LNCaP clone FGC (cell line): ENCODE measurements at regions not wholly inside any gene's neighbourhood (a gene's known extent, or its start where the extent isn't known, plus 50 kb on each side); places are given as distances from the start of the nearest gene placed in this dataset.

ENCODE experiments used
- DNase-seq: peaks from one replicate; pipeline ENCODE4 v3.0.0-alpha.2; 2011; ENCODE audit warnings: low read depth
- H3K4me3 ChIP-seq: 2 replicates; pipeline ENCODE4 v1.5.1; 2011; ENCODE audit warnings: mild to moderate bottlenecking, low read depth, low read length, control low read depth
- TF ChIP-seq, protein P1 (sequence below): IDR thresholded peaks from 2 replicates; pipeline ENCODE4 v1.5.1; 2012; ENCODE audit warnings: mild to moderate bottlenecking; ENCODE audit not compliant: control insufficient read depth, insufficient read depth; ENCODE audit errors: extremely low read depth

DNA sequence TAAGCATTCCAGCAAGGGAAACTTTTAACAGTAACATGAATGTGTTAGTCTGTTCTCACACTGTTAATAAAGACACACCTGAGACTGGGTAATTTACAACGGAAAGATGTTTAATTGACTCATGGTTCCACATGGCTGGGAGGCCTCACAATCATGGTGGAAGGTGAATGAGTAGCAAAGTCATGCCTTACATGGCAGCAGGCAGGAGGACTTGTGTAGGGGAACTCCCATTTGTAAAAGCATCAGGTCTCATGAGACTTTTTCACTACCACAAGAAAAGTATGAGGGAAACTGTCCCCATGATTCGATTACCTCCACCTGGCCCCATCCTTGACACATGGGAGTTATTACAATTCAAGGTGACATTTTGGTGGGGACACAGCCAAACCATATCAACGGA lies 168.3 kb downstream of the PAH start:
- H3K4me3 ChIP-seq = no peak overlapping the region
- TF ChIP-seq, protein P1, sequence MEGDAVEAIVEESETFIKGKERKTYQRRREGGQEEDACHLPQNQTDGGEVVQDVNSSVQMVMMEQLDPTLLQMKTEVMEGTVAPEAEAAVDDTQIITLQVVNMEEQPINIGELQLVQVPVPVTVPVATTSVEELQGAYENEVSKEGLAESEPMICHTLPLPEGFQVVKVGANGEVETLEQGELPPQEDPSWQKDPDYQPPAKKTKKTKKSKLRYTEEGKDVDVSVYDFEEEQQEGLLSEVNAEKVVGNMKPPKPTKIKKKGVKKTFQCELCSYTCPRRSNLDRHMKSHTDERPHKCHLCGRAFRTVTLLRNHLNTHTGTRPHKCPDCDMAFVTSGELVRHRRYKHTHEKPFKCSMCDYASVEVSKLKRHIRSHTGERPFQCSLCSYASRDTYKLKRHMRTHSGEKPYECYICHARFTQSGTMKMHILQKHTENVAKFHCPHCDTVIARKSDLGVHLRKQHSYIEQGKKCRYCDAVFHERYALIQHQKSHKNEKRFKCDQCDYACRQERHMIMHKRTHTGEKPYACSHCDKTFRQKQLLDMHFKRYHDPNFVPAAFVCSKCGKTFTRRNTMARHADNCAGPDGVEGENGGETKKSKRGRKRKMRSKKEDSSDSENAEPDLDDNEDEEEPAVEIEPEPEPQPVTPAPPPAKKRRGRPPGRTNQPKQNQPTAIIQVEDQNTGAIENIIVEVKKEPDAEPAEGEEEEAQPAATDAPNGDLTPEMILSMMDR = no peak
- DNase-seq = no peak

DNA sequence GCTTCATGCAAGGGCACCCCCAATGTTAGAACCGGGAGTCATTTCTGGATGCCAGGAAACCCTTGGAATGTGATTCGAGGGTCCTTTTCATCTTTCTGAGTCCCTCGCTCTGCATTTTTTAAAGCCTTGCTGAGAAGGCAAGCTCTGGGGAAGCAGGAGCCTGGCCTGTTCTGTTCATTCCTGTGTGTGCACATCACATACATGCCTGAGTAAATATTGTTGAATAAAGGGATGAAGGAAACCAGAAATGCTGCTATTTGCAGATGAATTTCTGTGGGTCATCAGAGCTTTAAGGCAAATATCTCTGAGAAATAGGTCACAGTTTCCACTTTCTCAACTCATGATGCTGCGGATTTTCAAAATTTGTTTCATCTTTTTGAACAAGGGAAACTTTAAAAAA lies 170.1 kb downstream of the PAH start:
- TF ChIP-seq, protein P1 = no peak
- DNase-seq = no peak
- no peak overlapping the region for H3K4me3 ChIP-seq

DNA sequence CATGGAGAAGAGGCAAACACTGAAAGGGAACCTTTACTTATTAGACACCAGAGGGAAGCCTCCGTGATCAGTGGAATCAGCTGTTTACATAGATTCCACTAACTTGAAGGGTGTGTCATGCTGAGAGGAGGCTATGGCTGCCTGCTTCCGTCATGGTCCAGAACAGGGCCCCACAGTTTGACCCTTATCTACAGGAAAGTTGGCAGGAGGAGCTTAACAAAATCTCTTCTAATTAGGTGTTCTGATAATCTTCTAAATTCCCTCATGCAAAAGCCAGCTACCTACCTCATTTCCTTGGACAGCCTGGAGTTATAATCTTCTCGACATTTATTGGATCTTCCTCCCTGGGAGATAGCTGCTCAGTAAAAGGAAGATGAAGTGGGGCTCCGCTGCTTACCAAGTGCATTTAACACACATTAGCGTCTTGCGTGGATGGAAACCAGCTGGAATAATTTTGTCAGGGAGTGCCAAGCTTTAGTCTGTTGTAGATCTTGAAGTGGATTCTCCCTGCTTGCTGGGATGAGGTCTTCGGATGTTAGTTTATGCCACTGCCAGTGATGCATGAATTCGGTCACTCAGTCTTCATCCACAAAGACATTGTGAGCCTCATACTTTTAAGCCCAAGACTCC lies 171.0 kb downstream of the PAH start:
- TF ChIP-seq, protein P1 = no peak
- no peak for DNase-seq
- no peak overlapping the region for H3K4me3 ChIP-seq

DNA sequence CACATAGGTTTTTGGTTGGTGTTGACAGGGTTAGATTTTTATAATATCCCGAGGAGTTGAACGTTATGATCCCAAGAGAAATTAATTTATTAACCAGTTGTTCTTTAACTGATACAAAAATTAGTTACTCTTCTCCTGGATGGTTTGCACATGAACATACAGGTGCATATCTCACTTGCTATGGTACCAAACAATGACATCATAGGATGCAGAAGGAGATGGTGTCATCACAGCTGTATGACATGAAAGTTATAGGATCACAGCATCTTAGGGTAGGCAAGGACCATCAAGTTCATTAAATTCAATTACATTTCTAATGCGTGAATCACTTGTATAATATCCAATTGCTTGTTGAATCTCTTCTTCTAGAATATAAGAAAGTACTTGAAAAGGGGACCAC lies 175.8 kb downstream of the PAH start:
- no peak overlapping the region for H3K4me3 ChIP-seq
- TF ChIP-seq, protein P1 = no peak

DNA sequence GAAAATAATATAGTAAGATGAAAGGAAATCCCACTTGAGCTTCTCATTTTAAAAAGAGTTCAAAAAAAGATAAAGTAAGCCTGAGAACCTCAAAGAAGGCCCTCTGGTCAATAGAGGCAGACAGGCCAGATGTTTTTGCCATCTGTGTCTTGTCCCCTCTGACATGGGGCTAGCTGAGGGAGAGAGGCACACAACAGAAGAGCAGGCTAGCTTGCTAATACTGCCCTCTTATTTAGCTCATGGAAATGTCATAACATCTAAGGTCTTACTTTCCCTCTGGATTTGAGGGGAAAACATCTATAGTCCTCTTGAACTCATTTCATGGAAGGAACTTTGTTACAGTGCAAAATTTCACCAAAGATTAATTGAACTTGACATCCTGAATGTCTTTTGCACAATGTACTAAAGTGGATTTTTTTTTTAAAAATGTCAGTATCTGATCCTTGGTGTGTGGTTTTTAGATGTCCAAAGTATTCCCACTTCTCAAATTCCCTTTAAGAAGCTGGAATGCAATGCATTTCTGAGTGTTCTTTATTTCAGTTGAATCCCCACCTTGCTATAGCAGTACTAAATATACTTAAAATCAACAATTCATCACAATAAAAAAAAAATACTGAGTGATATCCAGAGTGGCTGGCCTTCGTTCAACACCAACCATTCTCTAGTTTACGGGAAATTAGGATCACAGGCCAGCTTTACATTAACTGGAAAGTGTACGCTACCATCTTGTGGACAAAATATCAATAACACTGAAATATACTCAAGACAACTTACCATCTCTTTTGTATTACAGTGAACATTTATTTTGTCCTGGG lies 176.7 kb downstream of the PAH start:
- no peak overlapping the region for H3K4me3 ChIP-seq
- TF ChIP-seq, protein P1 = peak; percentile 67
- DNase-seq = peak; percentile 56

More for the DNA sequence above, 175.8 kb downstream of the PAH start:
- no peak for DNase-seq

DNA sequence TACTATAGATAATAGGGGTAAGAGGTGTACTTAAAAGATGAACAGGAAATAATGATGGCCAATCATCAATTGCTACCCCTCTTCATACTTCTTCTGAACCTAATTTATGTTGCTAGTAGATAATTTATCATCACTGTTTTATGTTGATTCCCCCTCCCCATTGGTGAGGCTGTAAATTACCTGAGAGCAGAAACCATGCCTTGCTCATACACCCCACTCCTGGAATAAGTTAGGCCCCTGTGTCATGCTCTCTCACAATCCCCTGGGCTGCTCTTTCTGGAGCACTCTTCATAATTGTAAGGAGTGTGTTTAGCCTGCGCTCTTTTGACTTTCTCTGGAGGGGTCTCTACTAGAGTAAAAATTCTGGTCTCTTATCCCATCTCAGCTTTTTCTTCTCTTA lies 180.7 kb downstream of the PAH start:
- DNase-seq = no peak
- TF ChIP-seq, protein P1 = no peak
- H3K4me3 ChIP-seq = no peak overlapping the region
